Fibroblast of lung (primary cell): ENCODE measurements at regions not wholly inside any gene's neighbourhood (a gene's known extent, or its start where the extent isn't known, plus 50 kb on each side); places are given as distances from the start of the nearest gene placed in this dataset.

ENCODE experiments used
- DNase-seq, 2 donors: peaks; one replicate each; pipeline versions ENCODE4 v3.0.0 to v3.0.0-alpha.2; 2010; ENCODE audit warnings: low read depth in 2 of 2
- H2AFZ ChIP-seq: 2 replicates; pipeline ENCODE4 v1.5.1; 2012; ENCODE audit warnings: low read length, control low read depth, inconsistent platforms
- H3K27ac ChIP-seq: 2 replicates; pipeline ENCODE4 v1.5.1; 2011; ENCODE audit warnings: low read length, control low read depth; ENCODE audit not compliant: insufficient read depth
- H3K27me3 ChIP-seq: 2 replicates; pipeline ENCODE4 v1.5.1; 2011; ENCODE audit warnings: mild to moderate bottlenecking, low read length; ENCODE audit not compliant: control insufficient read depth, insufficient read depth
- H3K36me3 ChIP-seq: 2 replicates; pipeline ENCODE4 v1.5.1; 2011; ENCODE audit warnings: low read length; ENCODE audit not compliant: control insufficient read depth, insufficient read depth
- H3K4me1 ChIP-seq: 2 replicates; pipeline ENCODE4 v1.5.1; 2011; ENCODE audit warnings: low read length; ENCODE audit not compliant: control insufficient read depth, insufficient read depth; ENCODE audit errors: extremely low read depth
- H3K4me2 ChIP-seq: 2 replicates; pipeline ENCODE4 v1.5.1; 2011; ENCODE audit warnings: low read length, control low read depth; ENCODE audit not compliant: insufficient read depth; ENCODE audit errors: extremely low read depth
- H3K4me3 ChIP-seq, 4 experiments: fragments of 200-600 bp in 1 of 4; sonication (generic) in 1 of 4; replicated peaks in 1 of 4; 2 replicates each; pipeline ENCODE4 v1.5.1; 2011 to 2016; ENCODE audit warnings: low read length in 4 of 4, low read depth in 3 of 4, mild to moderate bottlenecking in 3 of 4, control low read depth in 2 of 4, inconsistent platforms in 1 of 4, mixed read lengths in 1 of 4; ENCODE audit not compliant: insufficient read depth in 1 of 4; ENCODE audit errors: control extremely low read depth in 1 of 4
- H3K79me2 ChIP-seq: 2 replicates; pipeline ENCODE4 v1.5.1; 2012; ENCODE audit warnings: mild to moderate bottlenecking, low read length, inconsistent platforms; ENCODE audit not compliant: control insufficient read depth, insufficient read depth
- H3K9ac ChIP-seq: 2 replicates; pipeline ENCODE4 v1.5.1; 2011; ENCODE audit warnings: mild to moderate bottlenecking, low read length, control low read depth; ENCODE audit not compliant: insufficient read depth
- H3K9me3 ChIP-seq: 2 replicates; pipeline ENCODE4 v1.5.1; 2012; ENCODE audit warnings: low read depth, low read length; ENCODE audit not compliant: control insufficient read depth, insufficient read depth
- H4K20me1 ChIP-seq: 2 replicates; pipeline ENCODE4 v1.5.1; 2011; ENCODE audit warnings: low read length; ENCODE audit not compliant: control insufficient read depth, insufficient read depth; ENCODE audit errors: extremely low read depth
- CTCF ChIP-seq, 2 donors: IDR thresholded peaks in 1 of 2; conservative IDR thresholded peaks in 1 of 2; 1 replicate in 1 of 2; 2 replicates in 1 of 2; pipeline ENCODE4 v1.5.1; 2011 to 2012; ENCODE audit warnings: low read length in 2 of 2, control low read depth in 1 of 2, inconsistent platforms in 1 of 2, low read depth in 1 of 2, mild to moderate bottlenecking in 1 of 2
- EZH2 ChIP-seq: IDR thresholded peaks from 2 replicates; pipeline ENCODE4 v1.5.1; 2012; ENCODE audit warnings: low read length, control low read depth, mild to moderate bottlenecking; ENCODE audit errors: missing control alignments

GRCh38 chr3:3708769-3709115 lies 90.5 kb upstream of the LRRN1 start:
- no peak overlapping the region for H3K4me2 ChIP-seq

GRCh38 chr3:3707858-3708768 lies 91.1 kb upstream of the LRRN1 start:
- Histone ChIP-seq H4K20me1 (no peaks in the 10 kb centered on the region), H2AFZ (no peak overlapping the region), H3K4me2 (no peak overlapping the region), H3K27me3 (no peaks in the 10 kb centered on the region), H3K79me2 (no peaks in the 10 kb centered on the region), H3K9ac (no peak overlapping the region), H3K36me3 (no peaks in the 10 kb centered on the region), H3K27ac (no peak overlapping the region), H3K4me3 (no peak overlapping the region), H3K4me1 (no peaks in the 10 kb centered on the region), H3K9me3 (no peaks in the 10 kb centered on the region)
- TF ChIP-seq CTCF (conservative IDR thresholded peaks at IDR 0.05 in 1 of 2, IDR thresholded peaks at IDR 0.05 in 1 of 2; ENCODE audit: low read depth in 1 of 2, low read length in 2 of 2) (no peak), EZH2 (no peak)
- peak in 1 of 2 donors; percentile 11 for DNase-seq

More at GRCh38 chr3:3708769-3709115, 90.5 kb upstream of the LRRN1 start:
- Histone ChIP-seq H3K27me3 (no peaks in the 10 kb centered on the region), H3K4me3 (no peak overlapping the region), H3K9me3 (no peaks in the 10 kb centered on the region), H2AFZ (no peak overlapping the region), H3K4me1 (no peaks in the 10 kb centered on the region), H3K27ac (no peak overlapping the region), H3K9ac (no peak overlapping the region), H4K20me1 (no peaks in the 10 kb centered on the region), H3K36me3 (no peaks in the 10 kb centered on the region), H3K79me2 (no peaks in the 10 kb centered on the region)
- TF ChIP-seq EZH2, result no peak
- TF ChIP-seq CTCF (conservative IDR thresholded peaks at IDR 0.05 in 1 of 2, IDR thresholded peaks at IDR 0.05 in 1 of 2; ENCODE audit: low read depth in 1 of 2, low read length in 2 of 2), result no peak
- DNase-seq, result no peak

- H3K4me1 ChIP-seq, result no peaks in the 10 kb centered on the region
- TF ChIP-seq CTCF (conservative IDR thresholded peaks at IDR 0.05 in 1 of 2, IDR thresholded peaks at IDR 0.05 in 1 of 2; ENCODE audit: low read depth in 1 of 2, low read length in 2 of 2) (no peak), EZH2 (no peak)
- no peak overlapping the region for H3K4me3 ChIP-seq
- H3K36me3 ChIP-seq, result no peaks in the 10 kb centered on the region
- no peaks in the 10 kb centered on the region for H4K20me1 ChIP-seq
- no peaks in the 10 kb centered on the region for H3K79me2 ChIP-seq
- H2AFZ ChIP-seq, result no peak overlapping the region
- no peak overlapping the region for H3K4me2 ChIP-seq
- no peaks in the 10 kb centered on the region for H3K27me3 ChIP-seq
- no peaks in the 10 kb centered on the region for H3K9me3 ChIP-seq
- peak in 1 of 2 donors; percentile 23 for DNase-seq
- no peak overlapping the region for H3K27ac ChIP-seq
- H3K9ac ChIP-seq, result no peak overlapping the region
Measured at GRCh38 chr3:3705090-3705775, 94.0 kb upstream of the LRRN1 start.
